Endometrium (tissue), 2 donors: ENCODE measurements at regions not wholly inside any gene's neighbourhood (a gene's known extent, or its start where the extent isn't known, plus 50 kb on each side); places are given as distances from the start of the nearest gene placed in this dataset.

Experiments
- FAIRE-seq: peaks from 2 replicates; lab custom pipeline; 2012; peaks lifted over from hg19 to GRCh38; lab: Jason Lieb, UNC
- donor health status: control.
- donor health status: control.

- FAIRE-seq, result no peak
These were observed 685.7 kb downstream of the MCTP2 start for GRCh38 chr15:94917068-94917467.

GRCh38 chr15:94921936-94922335 is 690.6 kb downstream of the MCTP2 start:
- no peak for FAIRE-seq

- FAIRE-seq, result no peak
These were observed 692.7 kb downstream of the MCTP2 start for GRCh38 chr15:94924057-94924456.

GRCh38 chr15:94924971-94925598 is 693.7 kb downstream of the MCTP2 start:
- FAIRE-seq, result no peak

- no peak for FAIRE-seq
These were observed 694.3 kb downstream of the MCTP2 start for GRCh38 chr15:94925680-94926079.

GRCh38 chr15:94927003-94927402 is 695.6 kb downstream of the MCTP2 start:
- FAIRE-seq, result no peak

- FAIRE-seq, result no peak
These were observed 697.9 kb downstream of the MCTP2 start for GRCh38 chr15:94929282-94929681.

- FAIRE-seq, result no peak
These were observed 699.1 kb downstream of the MCTP2 start for GRCh38 chr15:94930441-94930840.

GRCh38 chr15:94930960-94931359 is 699.6 kb downstream of the MCTP2 start:
- no peak for FAIRE-seq

- FAIRE-seq, result no peak
These were observed 703.1 kb downstream of the MCTP2 start for GRCh38 chr15:94934440-94934839.

- no peak for FAIRE-seq
These were observed 705.9 kb downstream of the MCTP2 start for GRCh38 chr15:94937242-94937641.

GRCh38 chr15:94943888-94944287 is 712.5 kb downstream of the MCTP2 start:
- FAIRE-seq, result no peak

GRCh38 chr15:94951538-94951937 is 720.2 kb downstream of the MCTP2 start:
- no peak for FAIRE-seq

- FAIRE-seq, result no peak
These were observed 732.6 kb downstream of the MCTP2 start for GRCh38 chr15:94963953-94964352.

GRCh38 chr15:94965593-94965992 is 734.2 kb downstream of the MCTP2 start:
- no peak for FAIRE-seq

GRCh38 chr15:94968133-94968532 is 736.8 kb downstream of the MCTP2 start:
- FAIRE-seq, result no peak

GRCh38 chr15:94970096-94970495 is 738.7 kb downstream of the MCTP2 start:
- no peak for FAIRE-seq

- no peak for FAIRE-seq
These were observed 739.4 kb downstream of the MCTP2 start for GRCh38 chr15:94970802-94971201.

- FAIRE-seq, result no peak
These were observed 741.0 kb downstream of the MCTP2 start for GRCh38 chr15:94972314-94972713.

- FAIRE-seq, result no peak
These were observed 755.7 kb downstream of the MCTP2 start for GRCh38 chr15:94987085-94987484.

GRCh38 chr15:94991718-94992117 is 760.4 kb downstream of the MCTP2 start:
- no peak for FAIRE-seq

GRCh38 chr15:95009635-95010034 is 778.3 kb downstream of the MCTP2 start:
- FAIRE-seq, result no peak

- FAIRE-seq, result no peak
These were observed 782.0 kb downstream of the MCTP2 start for GRCh38 chr15:95013381-95013780.

GRCh38 chr15:95016511-95017229 is 785.3 kb downstream of the MCTP2 start:
- no peak for FAIRE-seq
